Right ventricle myocardium superior (tissue), 1 donor: ENCODE measurements at regions not wholly inside any gene's neighbourhood (a gene's known extent, or its start where the extent isn't known, plus 50 kb on each side); places are given as distances from the start of the nearest gene placed in this dataset.

Experiments used
- ATAC-seq: fragments of 200-7000 bp; cut with Tn5 transposase; one replicate; pipeline ENCODE4 v1.9.1; 2020; ENCODE audit warnings: mild to moderate bottlenecking; ENCODE audit not compliant: poor library complexity
- DNase-seq: peaks from one replicate; pipeline ENCODE4 v3.0.0-alpha.2; 2020
- intact Hi-C: fragments of 100-400 bp; cut with DNase I; formaldehyde crosslinking; loops from one replicate; pipeline ENCODE4 v1.11.2; 2022
- donor health status: DM: no; HTN: yes; CAD: no; lungs with severe emphysema.

- DNase-seq (no peak), ATAC-seq (no peak)
- intact Hi-C loops = no loop called here
These were observed 256.0 kb downstream of the TMEM167A start for GRCh38 chr5:82820961-82821845.

GRCh38 chr5:82820188-82820587, 257.0 kb downstream of the TMEM167A start:
- ATAC-seq = no peak
- intact Hi-C loops = no loop called here

GRCh38 chr5:82817897-82818676, 259.1 kb downstream of the TMEM167A start:
- intact Hi-C loops = no loop called here
- DNase-seq = no peak

More at GRCh38 chr5:82820188-82820587, 257.0 kb downstream of the TMEM167A start:
- DNase-seq = no peak

GRCh38 chr5:82816926-82817325, 260.3 kb downstream of the TMEM167A start:
- DNase-seq (no peak), ATAC-seq (no peak)
- intact Hi-C loops = no loop called here

More at GRCh38 chr5:82817897-82818676, 259.1 kb downstream of the TMEM167A start:
- ATAC-seq = no peak

GRCh38 chr5:82815871-82816270, 261.3 kb downstream of the TMEM167A start:
- ATAC-seq = no peak
- no peak for DNase-seq
- intact Hi-C loops = no loop called here

GRCh38 chr5:82813861-82814260, 263.3 kb downstream of the TMEM167A start:
- ATAC-seq (no peak), DNase-seq (no peak)
- intact Hi-C loops = no loop called here

GRCh38 chr5:82812575-82812974, 264.6 kb downstream of the TMEM167A start:
- intact Hi-C loops = no loop called here
- DNase-seq (no peak), ATAC-seq (no peak)

- DNase-seq (no peak), ATAC-seq (no peak)
- intact Hi-C loops = no loop called here
These were observed 265.7 kb downstream of the TMEM167A start for GRCh38 chr5:82811490-82811889.

GRCh38 chr5:82809420-82810143, 267.6 kb downstream of the TMEM167A start:
- intact Hi-C loops = no loop called here
- DNase-seq = no peak
- ATAC-seq = no peak

- no peak for ATAC-seq
- intact Hi-C loops = no loop called here
- no peak for DNase-seq
These were observed 268.2 kb downstream of the TMEM167A start for GRCh38 chr5:82808960-82809359.

- no peak for DNase-seq
- intact Hi-C loops = no loop called here
- ATAC-seq = no peak
These were observed 270.2 kb downstream of the TMEM167A start for GRCh38 chr5:82807021-82807420.

- no peak for ATAC-seq
- no peak for DNase-seq
- intact Hi-C loops = no loop called here
These were observed 270.7 kb downstream of the TMEM167A start for GRCh38 chr5:82806513-82806912.

GRCh38 chr5:82804155-82804690, 273.0 kb downstream of the TMEM167A start:
- no peak for ATAC-seq
- no peak for DNase-seq
- intact Hi-C loops = no loop called here

GRCh38 chr5:82802954-82803353, 274.2 kb downstream of the TMEM167A start:
- ATAC-seq (no peak), DNase-seq (no peak)
- intact Hi-C loops = no loop called here

GRCh38 chr5:82800826-82801225, 276.4 kb downstream of the TMEM167A start:
- intact Hi-C loops = no loop called here
- ATAC-seq (no peak), DNase-seq (no peak)

- no peak for ATAC-seq
- no peak for DNase-seq
- intact Hi-C loops = no loop called here
These were observed 277.7 kb downstream of the TMEM167A start for GRCh38 chr5:82799361-82800077.

- ATAC-seq = no peak
- intact Hi-C loops = no loop called here
- DNase-seq = no peak
These were observed 278.5 kb downstream of the TMEM167A start for GRCh38 chr5:82798676-82799075.

- intact Hi-C loops = no loop called here
- DNase-seq (no peak), ATAC-seq (no peak)
These were observed 280.4 kb downstream of the TMEM167A start for GRCh38 chr5:82796643-82797416.
